NCI-H1694 treated with DMSO at 0.1 percent for 48 hours (cell line): ENCODE measurements at regions not wholly inside any gene's neighbourhood (a gene's known extent, or its start where the extent isn't known, plus 50 kb on each side); places are given as distances from the start of the nearest gene placed in this dataset.
"Not testable (repeated sequence)": the region's sequence is repeated elsewhere in the genome, so short reads cannot be mapped to it uniquely, and the experiment has no call there.

Experiments
- DNase-seq: peaks from one replicate; lab custom pipeline; 2025; lab: John Stamatoyannopoulos, UW

DNA sequence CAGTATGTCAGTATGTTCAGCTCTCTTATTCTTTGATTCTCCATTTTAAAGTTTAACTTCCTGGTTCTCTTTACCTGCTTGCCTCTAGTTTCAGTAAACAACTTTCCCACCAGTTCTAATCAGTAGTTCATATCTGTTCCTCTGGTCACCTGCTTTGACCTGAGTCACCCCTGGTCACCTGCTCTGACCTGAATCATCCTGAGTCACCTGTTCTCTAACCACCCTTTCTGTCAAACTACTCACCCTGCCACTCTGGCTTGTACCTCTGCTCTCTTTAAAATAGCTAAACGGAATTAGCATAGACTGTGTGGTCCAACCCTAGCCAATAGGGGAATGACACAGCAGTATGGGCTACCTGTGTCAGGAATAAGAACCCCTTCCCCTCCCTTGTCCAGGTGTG lies 62.0 kb upstream of the NREP start:
- not testable (repeated sequence) for DNase-seq

DNA sequence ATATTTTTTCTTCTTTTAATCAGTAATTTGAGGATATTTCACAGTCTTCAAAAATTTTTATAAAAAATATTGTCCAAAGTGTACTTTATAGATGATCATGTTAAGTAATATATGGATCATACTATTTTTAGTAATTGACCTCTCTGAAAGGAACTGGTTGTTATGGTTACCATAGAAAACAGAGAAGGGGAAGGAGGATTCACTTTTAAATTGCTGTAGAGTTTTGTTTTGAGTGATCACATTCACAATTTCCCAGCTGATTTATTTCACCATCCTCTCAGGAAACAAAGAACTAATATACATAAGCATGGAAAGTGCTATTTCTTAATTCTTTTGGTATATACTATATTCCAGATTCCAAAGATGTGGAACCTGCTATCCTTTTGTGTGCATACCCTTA lies 56.5 kb upstream of the NREP start:
- no peak for DNase-seq

DNA sequence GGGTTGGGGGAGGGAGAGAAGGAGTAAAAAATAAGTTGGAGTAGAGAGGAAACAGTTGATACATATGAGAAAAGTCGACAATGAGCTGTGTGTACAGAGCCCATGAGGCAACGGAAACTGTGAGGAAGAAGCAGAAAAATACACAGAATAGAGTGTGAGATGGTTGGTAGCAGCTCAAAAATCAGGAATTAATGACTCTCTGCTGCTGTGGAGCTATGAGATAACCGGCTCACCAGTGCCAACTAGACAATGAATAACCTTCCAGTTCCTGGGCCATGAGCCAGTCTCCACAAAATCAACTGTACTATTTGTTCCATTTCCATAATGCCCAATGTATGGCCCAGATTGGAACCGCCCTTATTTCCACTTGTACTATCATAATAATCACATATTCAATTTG lies 53.1 kb upstream of the NREP start:
- no peak for DNase-seq
